NCI-H774 (cell line): ENCODE measurements at regions not wholly inside any gene's neighbourhood (a gene's known extent, or its start where the extent isn't known, plus 50 kb on each side); places are given as distances from the start of the nearest gene placed in this dataset.
A peak's percentile ranks its signal among the peaks of the same experiment; 100 is the strongest.
"Not testable (repeated sequence)": the region's sequence is repeated elsewhere in the genome, so short reads cannot be mapped to it uniquely, and the experiment has no call there.

Experiments used
- DNase-seq: peaks from one replicate; lab custom pipeline; 2025; lab: John Stamatoyannopoulos, UW

GRCh38 chr6:119446609-119447008 lies 97.0 kb upstream of the MAN1A1 start:
- no peak for DNase-seq

- no peak for DNase-seq
Measured at GRCh38 chr6:119446115-119446554, 96.6 kb upstream of the MAN1A1 start.

- no peak for DNase-seq
Measured at GRCh38 chr6:119445666-119446065, 96.1 kb upstream of the MAN1A1 start.

DNA sequence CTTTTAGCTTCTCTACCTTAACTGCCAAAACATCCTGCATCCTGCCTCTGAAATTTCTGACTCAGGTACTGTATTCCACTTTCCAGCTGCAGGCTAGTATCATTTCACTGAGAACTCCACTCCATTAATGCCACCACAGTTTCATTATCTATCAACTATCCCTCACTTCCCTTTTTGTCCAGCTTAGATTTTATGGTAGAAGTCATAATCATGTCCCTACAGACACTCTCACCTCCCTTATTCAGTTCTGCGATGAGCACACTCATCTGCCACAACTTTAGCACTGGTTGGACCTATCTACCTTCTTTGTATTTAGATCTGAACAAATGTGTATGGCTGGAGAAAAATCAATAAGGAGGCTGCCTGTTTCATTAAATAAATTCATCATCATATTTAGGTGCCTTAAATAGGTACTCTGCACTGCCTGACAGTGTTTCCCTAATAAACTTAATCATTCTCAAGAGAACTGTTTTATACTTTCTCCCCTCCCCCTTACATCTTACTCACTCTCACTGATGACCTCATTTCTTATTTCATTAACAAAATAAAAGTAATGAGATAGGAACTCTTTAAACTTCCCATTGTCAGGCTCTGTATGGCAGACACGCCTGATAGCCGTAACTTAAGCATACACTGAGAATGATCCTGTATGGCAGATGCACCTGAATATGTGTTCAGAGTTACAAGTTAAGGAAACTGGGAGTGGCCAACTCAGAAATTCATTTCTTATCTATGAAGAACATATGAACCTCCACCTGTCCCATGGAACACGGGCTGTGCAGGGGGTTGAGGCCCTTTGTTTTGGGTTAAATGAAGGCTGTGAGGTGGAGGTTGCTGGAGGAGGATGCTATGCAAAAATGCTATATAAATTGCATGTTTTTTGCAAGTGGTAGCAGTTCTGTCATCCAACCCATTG lies 95.3 kb upstream of the MAN1A1 start:
- no peak for DNase-seq

GRCh38 chr6:119443993-119444641 lies 94.6 kb upstream of the MAN1A1 start:
- no peak for DNase-seq

DNA sequence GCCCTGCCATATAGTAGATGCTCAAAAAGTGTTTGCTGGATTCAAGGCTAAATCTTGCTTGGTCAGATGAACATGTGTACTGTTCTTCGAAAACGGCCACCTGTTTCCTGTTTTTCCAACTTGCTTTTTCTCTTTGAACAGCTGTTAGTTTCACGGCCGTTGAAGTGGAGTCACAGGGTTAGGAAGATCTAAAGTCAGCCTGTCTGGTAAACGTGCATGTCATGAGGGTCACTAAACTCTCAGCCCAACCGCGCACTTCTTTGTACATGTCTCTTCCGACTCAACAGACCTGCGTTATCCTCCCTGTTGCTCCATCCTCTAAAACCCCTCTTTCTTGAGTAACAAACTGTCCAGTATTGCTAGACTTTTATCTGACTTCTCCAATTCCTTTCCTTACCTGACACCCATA lies 93.2 kb upstream of the MAN1A1 start:
- DNase-seq, result peak; percentile 24

DNA sequence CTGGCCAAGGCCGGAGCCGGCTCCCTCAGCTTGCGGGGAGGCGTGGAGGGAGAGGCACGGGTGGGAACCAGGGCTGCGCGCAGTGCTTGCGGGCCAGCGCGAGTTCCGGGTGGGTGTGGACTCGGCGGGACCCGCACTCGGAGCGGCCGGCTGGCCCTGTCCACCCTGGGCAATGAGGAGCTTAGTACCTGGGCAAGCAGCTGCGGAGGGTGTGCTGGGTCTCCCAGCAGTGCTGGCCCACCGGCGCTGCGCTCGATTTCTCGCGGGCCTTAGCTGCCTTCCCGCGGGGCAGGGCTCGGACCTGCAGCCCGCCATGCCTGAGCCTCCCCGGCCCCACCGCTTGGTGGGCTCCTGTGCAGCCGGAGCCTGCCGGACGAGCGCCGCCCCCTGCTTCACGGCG lies 91.4 kb upstream of the MAN1A1 start:
- DNase-seq, result no peak

- DNase-seq, result no peak
Measured at GRCh38 chr6:119436583-119436982, 87.0 kb upstream of the MAN1A1 start.

- DNase-seq, result no peak
Measured at GRCh38 chr6:119431799-119432198, 82.2 kb upstream of the MAN1A1 start.

GRCh38 chr6:119430805-119431204 lies 81.2 kb upstream of the MAN1A1 start:
- no peak for DNase-seq

DNA sequence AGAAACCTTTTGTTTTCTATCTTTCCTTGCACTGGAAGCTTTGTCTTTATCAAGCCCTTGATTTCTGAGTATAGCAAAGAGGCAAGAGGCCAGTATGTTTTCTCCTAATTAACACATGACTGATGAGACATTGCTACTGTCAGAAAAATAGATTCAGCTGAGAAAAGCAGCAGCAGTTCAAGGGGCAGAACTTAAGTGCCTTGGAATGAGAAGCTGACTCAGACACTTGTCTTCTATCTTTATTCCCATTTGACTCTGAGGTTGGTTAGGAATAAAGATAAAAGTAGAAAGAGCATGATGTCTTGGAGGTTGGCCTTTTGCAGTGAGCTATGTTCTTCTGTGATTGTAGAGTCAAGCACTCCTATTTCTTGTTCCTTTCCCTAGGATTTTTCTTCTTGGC lies 79.1 kb upstream of the MAN1A1 start:
- no peak for DNase-seq

GRCh38 chr6:119426619-119427018 lies 77.1 kb upstream of the MAN1A1 start:
- no peak for DNase-seq

GRCh38 chr6:119423996-119424395 lies 74.4 kb upstream of the MAN1A1 start:
- no peak for DNase-seq

DNA sequence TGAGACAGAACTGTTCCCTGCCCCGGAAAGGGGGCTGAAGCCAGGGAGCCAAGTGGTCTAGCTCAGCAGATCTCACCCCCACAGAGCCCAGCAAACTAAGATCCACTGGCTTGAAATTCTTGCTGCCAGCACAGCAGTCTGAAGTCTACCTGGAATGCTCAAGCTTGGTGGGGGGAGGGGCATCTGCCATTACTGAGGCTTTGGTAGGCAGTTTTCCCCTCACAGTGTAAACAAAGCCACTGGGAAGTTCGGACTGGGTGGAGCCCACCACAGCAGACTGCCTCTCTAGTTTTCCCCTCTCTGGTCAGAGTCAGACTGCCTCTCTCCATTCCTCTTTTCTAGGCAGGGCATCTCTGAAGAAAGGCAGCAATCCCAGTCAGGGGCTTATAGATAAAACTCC lies 68.5 kb upstream of the MAN1A1 start:
- DNase-seq, result not testable (repeated sequence)

DNA sequence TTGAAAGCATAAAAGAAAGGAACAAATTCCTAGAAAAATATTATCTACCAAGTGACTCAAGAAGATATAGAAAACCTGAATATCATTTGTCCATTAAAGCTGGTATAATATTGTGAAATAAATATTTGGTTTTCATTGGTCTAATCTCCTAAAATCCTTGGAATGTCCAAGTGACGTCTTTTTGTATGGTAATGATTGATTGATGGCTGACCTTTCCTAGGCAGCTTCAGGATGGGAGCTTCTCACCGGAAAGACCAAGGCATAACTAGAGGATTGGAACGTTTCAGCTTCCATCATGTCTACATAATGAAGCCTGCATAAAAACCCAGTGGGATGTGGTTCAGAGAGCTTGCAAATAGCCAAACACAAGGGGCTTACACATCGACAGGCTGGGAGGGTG lies 57.6 kb upstream of the MAN1A1 start:
- DNase-seq, result no peak

DNA sequence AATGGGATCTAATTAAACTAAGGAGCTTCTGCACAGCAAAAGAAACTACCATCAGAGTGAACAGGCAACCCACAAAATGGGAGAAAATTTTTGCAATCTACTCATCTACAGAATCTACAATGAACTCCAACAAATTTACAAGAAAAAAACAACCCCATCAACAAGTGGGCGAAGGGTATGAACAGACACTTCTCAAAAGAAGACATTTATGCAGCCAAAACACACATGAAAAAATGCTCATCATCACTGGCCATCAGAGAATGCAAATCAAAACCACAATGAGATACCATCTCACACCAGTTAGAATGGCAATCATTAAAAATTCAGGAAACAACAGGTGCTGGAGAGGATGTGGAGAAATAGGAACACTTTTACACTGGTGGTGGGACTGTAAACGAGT lies 55.6 kb upstream of the MAN1A1 start:
- DNase-seq, result not testable (repeated sequence)
